Ascending aorta (tissue), 2 donors: ENCODE measurements at regions not wholly inside any gene's neighbourhood (a gene's known extent, or its start where the extent isn't known, plus 50 kb on each side); places are given as distances from the start of the nearest gene placed in this dataset.

Experiments used
- DNase-seq, 2 donors: peaks; one replicate each; pipeline ENCODE4 v3.0.0-alpha.2; 2019; ENCODE audit warnings: low spot score in 2 of 2
- H3K27ac ChIP-seq, 2 donors: fragments of 200-600 bp; sonication (generic); one replicate each; pipeline ENCODE4 v1.5.1; 2016 to 2017; ENCODE audit warnings: mild to moderate bottlenecking in 1 of 2
- H3K27me3 ChIP-seq: fragments of 200-600 bp; sonication (generic); one replicate; pipeline ENCODE4 v1.5.1; 2017
- H3K36me3 ChIP-seq, 2 donors: fragments of 200-600 bp; sonication (generic); one replicate each; pipeline ENCODE4 v1.5.1; 2016
- H3K4me1 ChIP-seq, 2 donors: fragments of 200-600 bp; sonication (generic); one replicate each; pipeline ENCODE4 v1.5.1; 2016 to 2017; ENCODE audit warnings: mild to moderate bottlenecking in 1 of 2
- H3K4me3 ChIP-seq, 2 donors: fragments of 200-600 bp; sonication (generic); one replicate each; pipeline ENCODE4 v1.5.1; 2016 to 2017; ENCODE audit warnings: mild to moderate bottlenecking in 1 of 2
- H3K9me3 ChIP-seq, 2 donors: fragments of 200-600 bp; sonication (generic); one replicate each; pipeline ENCODE4 v1.5.1; 2016
- CTCF ChIP-seq, 3 experiments: fragments of 200-600 bp in 2 of 3; fragments of 450-650 bp in 1 of 3; sonication (generic) in 2 of 3; IDR thresholded peaks; one replicate each; pipeline ENCODE4 v1.5.1; 2016 to 2019; ENCODE audit warnings: antibody characterized with exemption in 3 of 3, mild to moderate bottlenecking in 1 of 3, moderate library complexity in 1 of 3
- intact Hi-C: fragments of 100-400 bp; cut with DNase I; formaldehyde crosslinking; loops from one replicate; pipeline ENCODE4 v1.15.1; 2023

DNA sequence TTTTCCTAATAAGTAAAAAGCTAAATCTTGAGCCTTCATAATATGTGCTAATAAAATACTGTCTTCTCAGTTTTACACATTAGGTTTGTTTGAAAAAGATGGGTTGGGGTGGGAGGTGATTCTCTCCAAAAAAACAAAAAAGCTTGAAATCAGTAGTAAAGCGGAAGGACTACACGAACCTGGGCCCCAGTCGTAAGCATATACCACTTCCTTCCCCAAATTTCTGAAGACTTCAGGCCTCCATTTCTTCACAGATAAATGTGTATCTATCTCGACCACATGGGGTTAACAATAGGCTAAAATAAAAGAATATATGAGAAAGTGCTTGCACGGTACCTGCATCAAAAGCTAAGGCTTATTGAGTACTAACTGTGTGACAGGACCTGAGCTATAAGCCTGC, 51.6 kb upstream of the PAX2 start:
- Histone ChIP-seq H3K36me3 (no peaks in the 10 kb centered on the region), H3K4me1 (no peaks in the 10 kb centered on the region), H3K4me3 (no peak overlapping the region), H3K9me3 (no peaks in the 10 kb centered on the region), H3K27me3 (no peaks in the 10 kb centered on the region), H3K27ac (no peak overlapping the region)
- no peak for TF ChIP-seq CTCF (IDR thresholded peaks at IDR 0.05)
- no peak for DNase-seq
- intact Hi-C loops, result no loop called here
